BLaER1 (cell line): ENCODE measurements at regions not wholly inside any gene's neighbourhood (a gene's known extent, or its start where the extent isn't known, plus 50 kb on each side); places are given as distances from the start of the nearest gene placed in this dataset.
A peak's percentile ranks its signal among the peaks of the same experiment; 100 is the strongest.

Source experiments
- H3K27ac ChIP-seq: shearing (Covaris generic); formaldehyde crosslinking; 2 replicates; pipeline ENCODE4 v1.8.1; 2022
- H3K27me3 ChIP-seq: shearing (Covaris generic); formaldehyde crosslinking; 2 replicates; pipeline ENCODE4 v1.8.1; 2022
- H3K36me3 ChIP-seq: shearing (Covaris generic); formaldehyde crosslinking; 2 replicates; pipeline ENCODE4 v1.8.1; 2022
- H3K4me1 ChIP-seq: shearing (Covaris generic); formaldehyde crosslinking; 2 replicates; pipeline ENCODE4 v1.8.1; 2022
- H3K4me2 ChIP-seq: shearing (Covaris generic); formaldehyde crosslinking; 2 replicates; pipeline ENCODE4 v1.8.1; 2022
- H3K4me3 ChIP-seq: shearing (Covaris generic); formaldehyde crosslinking; 2 replicates; pipeline ENCODE4 v1.8.1; 2022
- H3K9ac ChIP-seq: shearing (Covaris generic); formaldehyde crosslinking; 2 replicates; pipeline ENCODE4 v1.8.1; 2022
- H3K9me3 ChIP-seq: shearing (Covaris generic); formaldehyde crosslinking; 2 replicates; pipeline ENCODE4 v1.8.1; 2022
- H4K20me1 ChIP-seq: shearing (Covaris generic); formaldehyde crosslinking; 2 replicates; pipeline ENCODE4 v1.8.1; 2022
- Cebpa-rat ChIP-seq: shearing (Covaris generic); IDR thresholded peaks from 2 replicates; pipeline ENCODE4 v1.8.1; 2022

DNA sequence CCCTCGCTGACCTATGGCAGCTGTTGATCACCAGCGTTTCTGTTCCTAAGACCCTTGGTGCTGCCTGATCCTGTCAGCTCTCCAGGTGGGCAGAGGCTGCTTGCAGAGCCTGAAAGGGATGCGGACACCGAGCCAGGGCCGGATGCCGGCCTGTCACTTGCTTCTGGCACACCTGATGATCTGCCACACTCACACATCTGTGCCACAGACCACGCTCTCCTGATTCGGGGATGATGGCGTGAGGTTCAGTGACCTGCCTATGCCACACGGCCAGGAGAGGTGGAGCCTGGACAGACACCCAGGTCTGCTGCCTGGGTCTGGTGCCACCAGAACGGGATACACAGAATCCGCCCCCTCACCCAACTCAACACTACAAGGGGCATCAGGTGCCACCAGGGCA is 129.4 kb upstream of the GLI2 start:
- no peak for TF ChIP-seq Cebpa-rat
- no peak overlapping the region for H3K4me3 ChIP-seq
- no peaks in the 10 kb centered on the region for H4K20me1 ChIP-seq
- peak overlapping the region; percentile 65 for H3K27ac ChIP-seq
- H3K4me2 ChIP-seq: peak overlapping the region; percentile 74
- no peaks in the 10 kb centered on the region for H3K9me3 ChIP-seq
- H3K27me3 ChIP-seq: no peaks in the 10 kb centered on the region
- peaks cover 49% of the 10 kb centered on the region for H3K4me1 ChIP-seq
- H3K9ac ChIP-seq: no peak overlapping the region
- no peaks in the 10 kb centered on the region for H3K36me3 ChIP-seq

DNA sequence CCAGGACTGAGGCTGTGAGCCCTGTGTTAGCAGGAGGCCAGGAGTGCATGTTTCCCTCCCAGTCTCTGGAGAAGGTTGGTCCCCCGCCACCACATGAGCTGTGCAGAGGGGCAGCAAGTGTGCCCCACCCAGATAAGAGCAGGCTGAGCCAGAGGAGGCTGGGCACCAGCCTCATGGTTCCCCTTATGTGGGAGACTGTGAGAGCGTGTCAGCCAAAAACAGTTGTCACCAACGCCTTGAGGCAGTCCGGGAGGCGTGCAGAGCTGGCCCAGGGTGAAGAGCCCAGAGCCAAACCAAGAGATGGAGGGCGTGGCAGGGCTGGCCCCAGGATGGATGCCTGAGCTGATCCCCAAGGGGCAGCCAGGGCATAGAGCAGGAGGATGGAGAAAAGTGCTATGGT is 128.7 kb upstream of the GLI2 start:
- H3K4me2 ChIP-seq: peak overlapping the region; percentile 74; the same call in 1 of the 2 replicates
- peak overlapping the region; percentile 65; the same call in 1 of the 2 replicates for H3K27ac ChIP-seq
- H3K9ac ChIP-seq: no peak overlapping the region
- H3K4me3 ChIP-seq: no peak overlapping the region
- peaks cover 42% of the 10 kb centered on the region for H3K4me1 ChIP-seq
- H3K9me3 ChIP-seq: no peaks in the 10 kb centered on the region
- H3K27me3 ChIP-seq: no peaks in the 10 kb centered on the region
- no peaks in the 10 kb centered on the region for H3K36me3 ChIP-seq
- H4K20me1 ChIP-seq: no peaks in the 10 kb centered on the region
- no peak for TF ChIP-seq Cebpa-rat

DNA sequence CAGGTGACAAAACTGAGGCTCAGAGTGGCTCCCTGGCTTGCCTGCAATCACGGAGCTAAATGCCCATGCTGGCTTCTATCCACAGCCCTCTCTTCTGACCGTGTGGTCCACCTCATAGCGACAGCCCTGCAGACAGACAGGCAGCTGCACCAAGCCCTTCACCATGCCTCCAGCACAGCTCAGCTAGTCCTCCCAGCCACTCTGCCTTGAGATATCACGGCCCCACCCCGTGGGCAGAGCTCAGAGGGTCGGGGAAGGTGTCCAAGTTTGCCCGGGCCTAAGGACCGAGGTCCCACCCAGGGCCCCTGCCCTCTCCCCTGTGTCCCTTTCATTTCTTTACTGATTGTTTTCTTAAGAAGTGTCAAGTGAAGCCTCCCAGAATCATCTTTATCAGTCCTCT is 128.2 kb upstream of the GLI2 start:
- Histone ChIP-seq H3K27me3 (no peaks in the 10 kb centered on the region), H3K4me1 (peaks cover 36% of the 10 kb centered on the region), H3K9ac (no peak overlapping the region), H3K36me3 (no peaks in the 10 kb centered on the region), H4K20me1 (no peaks in the 10 kb centered on the region), H3K9me3 (no peaks in the 10 kb centered on the region), H3K4me3 (no peak overlapping the region), H3K4me2 (no peak overlapping the region), H3K27ac (no peak overlapping the region)
- TF ChIP-seq Cebpa-rat: no peak

DNA sequence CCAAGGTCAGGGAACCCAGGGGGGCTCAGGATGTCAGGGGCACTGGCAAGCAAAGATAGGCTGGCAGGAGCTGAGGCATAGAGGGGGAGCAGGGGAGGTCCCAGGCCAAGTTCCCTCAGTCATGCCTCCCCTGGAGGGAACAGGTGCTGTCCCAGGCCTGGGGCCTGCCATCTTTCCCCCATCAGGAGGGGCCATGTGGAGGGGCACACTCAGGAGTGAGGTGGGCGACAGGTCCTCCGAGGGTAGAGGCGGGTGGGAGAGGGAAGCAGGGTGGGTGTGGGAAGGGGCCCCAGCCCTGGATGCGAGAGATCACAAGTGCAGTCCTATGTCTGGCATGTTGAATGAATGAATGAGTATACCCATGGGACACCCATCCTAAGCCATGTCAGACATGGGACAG is 127.7 kb upstream of the GLI2 start:
- Histone ChIP-seq H3K9me3 (no peaks in the 10 kb centered on the region), H3K4me2 (no peak overlapping the region), H3K4me3 (no peak overlapping the region), H3K9ac (no peak overlapping the region), H3K27ac (no peak overlapping the region), H3K27me3 (no peaks in the 10 kb centered on the region), H4K20me1 (no peaks in the 10 kb centered on the region), H3K4me1 (peaks cover 36% of the 10 kb centered on the region), H3K36me3 (no peaks in the 10 kb centered on the region)
- TF ChIP-seq Cebpa-rat: no peak

DNA sequence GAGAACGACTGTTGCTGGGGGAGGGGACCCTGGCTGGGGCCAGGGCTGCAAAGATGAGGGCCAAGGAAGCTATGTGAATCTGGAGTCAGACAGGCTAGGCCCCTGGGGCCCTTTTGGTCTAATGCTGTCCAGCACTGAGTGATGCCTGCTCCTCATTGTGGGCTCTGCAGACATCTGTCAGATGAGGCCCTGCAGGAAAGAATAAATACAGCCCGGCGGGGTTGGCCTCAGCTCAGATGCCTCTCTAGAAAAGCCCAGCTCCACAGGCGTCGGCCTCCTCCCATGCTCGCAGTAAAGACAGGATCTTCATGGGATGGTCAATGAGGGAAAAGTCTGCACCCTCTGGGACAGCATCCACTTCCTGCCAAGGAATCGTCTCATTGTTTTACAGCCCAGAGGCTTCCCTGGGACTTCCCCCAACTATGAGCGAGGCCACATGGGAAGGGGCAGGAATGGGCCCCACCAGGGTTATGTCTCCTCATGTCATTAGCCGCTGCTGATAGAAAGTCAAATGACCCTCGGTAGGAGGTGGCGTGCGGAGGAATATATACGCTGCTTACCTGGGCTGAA is 125.8 kb upstream of the GLI2 start:
- H3K36me3 ChIP-seq: no peaks in the 10 kb centered on the region
- H4K20me1 ChIP-seq: no peaks in the 10 kb centered on the region
- TF ChIP-seq Cebpa-rat: no peak
- H3K4me2 ChIP-seq: 0 out of 2 replicates have a peak overlapping the region, but pooled peaks have one; percentile 7
- H3K4me3 ChIP-seq: no peak overlapping the region
- H3K9me3 ChIP-seq: no peaks in the 10 kb centered on the region
- no peak overlapping the region for H3K27ac ChIP-seq
- H3K4me1 ChIP-seq: peaks cover 36% of the 10 kb centered on the region
- no peaks in the 10 kb centered on the region for H3K27me3 ChIP-seq
- H3K9ac ChIP-seq: no peak overlapping the region

DNA sequence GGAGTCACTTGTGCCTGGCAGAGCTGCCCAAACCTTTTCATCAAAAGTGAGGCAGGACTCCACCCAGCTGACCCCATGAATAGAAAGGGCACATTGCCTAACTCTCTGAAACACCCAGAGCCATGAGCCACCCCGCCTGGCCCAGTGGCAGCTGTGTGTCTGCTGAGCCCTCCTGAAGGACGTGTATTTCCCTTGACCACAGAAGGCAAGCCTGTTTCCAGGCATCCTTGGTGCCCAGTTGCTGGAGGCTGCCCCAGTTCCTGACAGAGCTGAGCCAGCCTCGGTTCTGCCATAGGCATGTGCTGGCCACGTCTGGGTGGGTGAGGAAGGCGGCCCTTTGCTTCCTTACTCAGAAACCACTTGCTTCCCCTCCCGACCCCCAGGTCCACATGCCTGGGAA is 124.7 kb upstream of the GLI2 start:
- Histone ChIP-seq H3K4me2 (no peak overlapping the region), H3K36me3 (no peaks in the 10 kb centered on the region), H3K4me1 (peaks cover 25% of the 10 kb centered on the region), H3K4me3 (no peak overlapping the region), H3K9me3 (no peaks in the 10 kb centered on the region), H3K27ac (no peak overlapping the region), H4K20me1 (no peaks in the 10 kb centered on the region), H3K9ac (no peak overlapping the region), H3K27me3 (no peaks in the 10 kb centered on the region)
- TF ChIP-seq Cebpa-rat: no peak

DNA sequence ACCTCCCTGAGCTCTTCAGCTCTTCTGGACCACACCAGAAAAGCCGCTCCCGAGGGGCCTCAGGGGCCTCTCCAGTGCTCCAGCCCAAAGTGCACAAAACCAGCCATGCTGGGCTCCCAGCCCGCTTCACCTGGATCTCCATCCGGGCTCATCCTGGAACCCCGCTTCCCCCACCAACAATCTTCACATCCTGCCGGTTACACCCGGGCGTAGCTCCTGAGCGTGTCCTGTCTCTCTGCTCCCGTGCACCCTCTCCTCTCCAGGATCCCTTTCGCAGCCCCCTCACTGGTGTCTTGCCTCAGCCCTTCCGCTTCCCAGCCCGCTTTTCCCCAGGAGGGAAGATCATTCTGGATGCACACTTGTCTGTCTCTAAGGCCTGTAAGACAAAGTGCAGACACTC is 123.7 kb upstream of the GLI2 start:
- H3K36me3 ChIP-seq: no peaks in the 10 kb centered on the region
- no peaks in the 10 kb centered on the region for H3K9me3 ChIP-seq
- no peaks in the 10 kb centered on the region for H4K20me1 ChIP-seq
- no peak overlapping the region for H3K27ac ChIP-seq
- no peak overlapping the region for H3K4me3 ChIP-seq
- H3K4me2 ChIP-seq: no peak overlapping the region
- H3K27me3 ChIP-seq: no peaks in the 10 kb centered on the region
- no peak overlapping the region for H3K9ac ChIP-seq
- H3K4me1 ChIP-seq: peaks cover 16% of the 10 kb centered on the region
- no peak for TF ChIP-seq Cebpa-rat

DNA sequence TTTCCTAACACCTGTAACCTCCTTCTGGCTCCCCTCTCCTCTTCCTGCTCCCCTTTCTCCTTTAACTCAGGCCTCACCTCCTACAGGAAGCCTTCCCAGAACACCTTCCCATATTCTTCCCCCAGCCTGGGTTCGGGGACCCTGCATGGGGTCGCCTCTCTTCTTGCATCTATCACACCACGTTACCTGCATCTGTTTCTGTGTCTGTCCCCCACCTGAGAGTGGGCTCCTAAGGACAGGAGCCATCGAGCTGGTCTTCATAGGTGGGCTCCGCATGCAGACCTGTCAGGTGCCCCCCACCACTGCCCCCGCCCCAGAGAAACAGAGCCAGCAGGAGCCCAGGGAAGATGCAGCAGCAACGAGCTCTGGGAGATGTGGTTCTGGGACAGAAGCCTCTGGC is 123.2 kb upstream of the GLI2 start:
- no peaks in the 10 kb centered on the region for H3K9me3 ChIP-seq
- no peak overlapping the region for H3K27ac ChIP-seq
- no peaks in the 10 kb centered on the region for H3K27me3 ChIP-seq
- H3K36me3 ChIP-seq: no peaks in the 10 kb centered on the region
- no peaks in the 10 kb centered on the region for H4K20me1 ChIP-seq
- H3K4me1 ChIP-seq: peaks cover 11% of the 10 kb centered on the region
- H3K9ac ChIP-seq: no peak overlapping the region
- no peak overlapping the region for H3K4me2 ChIP-seq
- H3K4me3 ChIP-seq: no peak overlapping the region
- no peak for TF ChIP-seq Cebpa-rat

DNA sequence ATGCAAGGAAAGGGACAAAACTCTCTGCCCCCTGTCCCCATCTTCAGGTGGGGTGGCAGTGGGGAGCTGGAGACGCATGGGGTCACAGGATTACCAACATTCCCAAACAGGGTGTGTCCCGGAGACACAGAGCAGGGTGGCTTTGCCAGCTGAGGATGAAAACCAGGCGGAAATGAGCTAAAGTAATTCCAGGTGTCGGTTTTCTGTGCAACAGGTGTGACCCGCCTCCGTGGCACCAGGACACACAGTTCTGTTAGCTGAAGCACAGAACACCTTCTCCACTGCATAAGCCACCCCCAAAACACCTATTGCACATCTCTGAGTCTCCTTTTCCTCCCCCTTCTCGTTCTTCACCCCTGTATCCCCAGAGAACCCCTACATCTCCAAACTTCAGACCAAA is 122.7 kb upstream of the GLI2 start:
- H3K27me3 ChIP-seq: no peaks in the 10 kb centered on the region
- no peak overlapping the region for H3K4me3 ChIP-seq
- H3K27ac ChIP-seq: no peak overlapping the region
- H3K4me1 ChIP-seq: peaks cover 9% of the 10 kb centered on the region
- H3K9ac ChIP-seq: no peak overlapping the region
- no peak for TF ChIP-seq Cebpa-rat
- H3K36me3 ChIP-seq: no peaks in the 10 kb centered on the region
- H3K9me3 ChIP-seq: no peaks in the 10 kb centered on the region
- H3K4me2 ChIP-seq: no peak overlapping the region
- H4K20me1 ChIP-seq: no peaks in the 10 kb centered on the region

DNA sequence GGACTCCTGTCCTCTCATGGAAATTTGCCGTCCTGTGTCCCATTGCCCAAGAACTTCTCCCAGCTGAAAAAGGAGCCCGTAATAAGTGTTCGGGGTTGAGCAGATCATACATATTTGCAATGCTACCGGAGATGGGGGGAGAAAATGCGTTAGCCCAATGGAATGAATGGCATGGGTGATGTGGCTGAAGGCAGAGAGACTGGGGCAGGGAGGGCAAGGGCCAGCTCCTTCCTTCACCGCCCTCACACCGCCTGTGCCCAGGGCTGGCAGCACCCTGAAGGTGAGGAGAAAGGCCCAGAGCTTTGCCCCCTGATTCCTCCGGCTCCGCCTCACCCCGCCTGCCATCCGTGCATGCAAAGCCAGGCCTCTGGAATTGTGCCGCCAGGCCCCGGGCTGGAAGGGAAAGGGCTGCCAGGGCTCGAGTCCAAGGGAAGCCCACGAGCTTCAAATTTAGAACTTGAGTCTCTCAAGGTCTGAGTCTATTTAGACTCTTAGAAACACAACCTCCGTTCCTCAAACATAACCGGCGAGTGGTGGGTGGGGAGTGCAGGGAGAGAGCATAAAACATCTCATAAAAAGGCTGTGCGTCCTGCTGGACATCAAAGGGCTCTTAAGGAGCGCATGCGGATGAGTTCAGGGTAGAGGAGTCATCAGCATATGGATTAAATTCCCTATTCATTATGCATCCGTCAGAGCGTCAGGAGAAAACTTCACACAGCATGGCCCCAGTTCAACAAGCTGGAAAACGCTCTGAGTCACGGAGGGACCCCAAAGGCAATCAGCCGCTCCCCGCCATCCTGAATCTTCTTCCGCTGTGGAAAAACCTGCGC is 121.7 kb upstream of the GLI2 start:
- Histone ChIP-seq H3K4me2 (no peak overlapping the region), H3K9ac (no peak overlapping the region), H4K20me1 (no peaks in the 10 kb centered on the region), H3K36me3 (no peaks in the 10 kb centered on the region), H3K27me3 (no peaks in the 10 kb centered on the region), H3K4me3 (no peak overlapping the region), H3K27ac (no peak overlapping the region), H3K9me3 (no peaks in the 10 kb centered on the region), H3K4me1 (peaks cover 9% of the 10 kb centered on the region)
- TF ChIP-seq Cebpa-rat: no peak
